ENCODE measurements at regions not wholly inside any gene's neighbourhood (a gene's known extent, or its start where the extent isn't known, plus 50 kb on each side); places are given as distances from the start of the nearest gene placed in this dataset.

GRCh38 chr9:134502809-134503211 lies 138.8 kb upstream of the COL5A1 start:
- FAIRE-seq (no peak), DNase-seq (ENCODE audit: low read depth in 1 of 2, low spot score in 2 of 2) (no peak)
- Histone ChIP-seq H2BK120ac (replicated peaks; ENCODE audit: low read depth, low read length) (no peak overlapping the region), H3K4me3 (ENCODE audit: extremely low read depth in 1 of 4, insufficient read depth in 2 of 4, low read depth in 3 of 4, low read length in 4 of 4) (no peak overlapping the region), H3K79me2 (ENCODE audit: control insufficient read depth in 1 of 2, insufficient read depth in 2 of 2, low read length in 2 of 2) (no peaks in the 10 kb centered on the region), H4K5ac (ENCODE audit: insufficient read length, low read depth, low read length) (no peak overlapping the region), H2AFZ (ENCODE audit: low read length) (no peak overlapping the region), H2BK15ac (ENCODE audit: low read length) (no peak overlapping the region), H3K56ac (replicated peaks; ENCODE audit: insufficient read length, low read depth, low read length) (no peak overlapping the region), H3K4me2 (ENCODE audit: insufficient read depth in 1 of 2, low read depth in 2 of 2, low read length in 2 of 2) (no peak overlapping the region), H2AK5ac (ENCODE audit: low read depth, low read length) (no peak overlapping the region), H3K23ac (ENCODE audit: insufficient read length) (no peak overlapping the region), H3K9me3 (ENCODE audit: insufficient read depth in 2 of 2, low read depth in 1 of 2, low read length in 1 of 2) (no peaks in the 10 kb centered on the region; a peak in 1 of 4 replicates), H3K23me2 (ENCODE audit: low read depth, low read length) (no peaks in the 10 kb centered on the region), H2BK20ac (ENCODE audit: low read length) (no peak overlapping the region), H2BK5ac (ENCODE audit: low read depth, low read length) (no peak overlapping the region), H3K79me1 (ENCODE audit: low read depth, low read length) (no peaks in the 10 kb centered on the region), H4K8ac (ENCODE audit: extremely low read depth, insufficient read depth, low read length) (peak overlapping the region; percentile 68; the same call in 1 of the 2 replicates), H3K36me3 (ENCODE audit: control insufficient read depth in 2 of 4, insufficient read depth in 4 of 4, low read length in 3 of 4) (no peaks in the 10 kb centered on the region), H3K14ac (ENCODE audit: insufficient read length) (no peak overlapping the region), H4K91ac (replicated peaks; ENCODE audit: insufficient read length, low read length) (no peak overlapping the region), H3K9ac (replicated peaks in 1 of 4; ENCODE audit: extremely low read depth in 1 of 4, low read depth in 3 of 4, low read length in 3 of 4) (no peak overlapping the region), H2BK12ac (ENCODE audit: low read depth, low read length) (no peak overlapping the region), H3K4me1 (replicated peaks in 1 of 4; ENCODE audit: control insufficient read depth in 3 of 4, insufficient read depth in 4 of 4, low read length in 3 of 4) (no peaks in the 10 kb centered on the region), H3K27me3 (replicated peaks in 1 of 4; ENCODE audit: control insufficient read depth in 3 of 4, extremely low read depth in 1 of 4, insufficient read depth in 3 of 4, low read length in 3 of 4) (no peaks in the 10 kb centered on the region), H4K20me1 (replicated peaks in 1 of 2; ENCODE audit: control insufficient read depth in 1 of 2, insufficient read depth in 2 of 2, low read length in 2 of 2) (no peaks in the 10 kb centered on the region), H3K18ac (ENCODE audit: extremely low read depth, low read length) (no peak overlapping the region), H3K4ac (replicated peaks; ENCODE audit: insufficient read length, low read depth, low read length) (no peak overlapping the region), H3K27ac (ENCODE audit: low read depth, low read length) (no peak overlapping the region)
- ChIA-PET CTCF (ENCODE audit: partially characterized antibody) (interaction anchor here (0.8 to 1.5 kb wide), 9 partner anchors 11 to 397 kb away, joined by 3 to 5 read pairs (median 3); no protein-coding TSS in a partner anchor), POLR2A (ENCODE audit: partially characterized antibody) (no interaction called here)
- TF ChIP-seq CHD1 (IDR thresholded peaks at IDR 0.05; ENCODE audit: low read depth, low read length): no peak
- no peak for TF ChIP-seq SP1 (IDR thresholded peaks at IDR 0.05; ENCODE audit: low read depth, low read length)
- no peak for TF ChIP-seq RXRA (IDR thresholded peaks at IDR 0.05; ENCODE audit: insufficient read depth, low read depth, low read length)
- TF ChIP-seq NANOG (IDR thresholded peaks at IDR 0.05; ENCODE audit: insufficient read depth, low read depth, low read length, poor library complexity, severe bottlenecking): no peak
- no peak for TF ChIP-seq KDM1A (IDR thresholded peaks at IDR 0.05; ENCODE audit: borderline replicate concordance, low read length)
- no peak for TF ChIP-seq SIN3A (conservative IDR thresholded peaks at IDR 0.05 in 1 of 2, IDR thresholded peaks at IDR 0.05 in 1 of 2; ENCODE audit: low read depth in 1 of 2, low read length in 2 of 2)
- TF ChIP-seq SRF (IDR thresholded peaks at IDR 0.05; ENCODE audit: low read depth, low read length): no peak
- no peak for TF ChIP-seq RBBP5 (IDR thresholded peaks at IDR 0.05; ENCODE audit: borderline replicate concordance, low read depth, low read length)
- no peak for TF ChIP-seq SP2 (IDR thresholded peaks at IDR 0.05; ENCODE audit: low read length)
- no peak for TF ChIP-seq RFX5 (IDR thresholded peaks at IDR 0.05; ENCODE audit: borderline replicate concordance, low read depth, low read length)
- TF ChIP-seq MAFK (IDR thresholded peaks at IDR 0.05; ENCODE audit: low read depth, low read length): no peak
- WGBS, 2 experiments (ENCODE audit: extremely low coverage in 1 of 2, insufficient coverage in 1 of 2, insufficient read length in 1 of 2, insufficient replicate concordance in 2 of 2, low coverage in 1 of 2, low lambda C conversion rate in 2 of 2, missing lambda C conversion rate in 1 of 2): 87% methylated on average over 15 of the region's 15 CpGs; no CpG with 5 or more reads in 1 of the 2 experiments
